Mucosa of stomach (tissue), 1 donor: ENCODE measurements at regions not wholly inside any gene's neighbourhood (a gene's known extent, or its start where the extent isn't known, plus 50 kb on each side); places are given as distances from the start of the nearest gene placed in this dataset.

Experiments
- H3K27me3 ChIP-seq: one replicate; pipeline ENCODE4 v1.7.0; 2013; ENCODE audit warnings: mild to moderate bottlenecking, low read length; ENCODE audit not compliant: control insufficient read depth, insufficient read depth
- H3K36me3 ChIP-seq: one replicate; pipeline ENCODE4 v1.7.0; 2013; ENCODE audit warnings: low read length; ENCODE audit not compliant: control insufficient read depth, insufficient read depth
- H3K4me1 ChIP-seq: one replicate; pipeline ENCODE4 v1.7.0; 2013; ENCODE audit warnings: mild to moderate bottlenecking, low read length; ENCODE audit not compliant: control insufficient read depth, insufficient read depth
- H3K4me3 ChIP-seq: one replicate; pipeline ENCODE4 v1.7.0; 2013; ENCODE audit warnings: low read length
- H3K9ac ChIP-seq: one replicate; pipeline ENCODE4 v1.7.0; 2013; ENCODE audit warnings: mild to moderate bottlenecking, low read length, moderate library complexity
- H3K9me3 ChIP-seq: one replicate; pipeline ENCODE4 v1.7.0; 2013; ENCODE audit warnings: mild to moderate bottlenecking, low read length, moderate library complexity; ENCODE audit not compliant: control insufficient read depth
- donor health status: Pancreatic carcinoma.

GRCh38 chr15:70192041-70192440, 94.3 kb upstream of the TLE3 start:
- Histone ChIP-seq H3K4me1 (peaks cover 10% of the 10 kb centered on the region), H3K27me3 (no peaks in the 10 kb centered on the region), H3K36me3 (no peaks in the 10 kb centered on the region), H3K9ac (no peak overlapping the region), H3K4me3 (no peak overlapping the region), H3K9me3 (no peaks in the 10 kb centered on the region)

GRCh38 chr15:70190965-70191364, 93.2 kb upstream of the TLE3 start:
- Histone ChIP-seq H3K4me3 (no peak overlapping the region), H3K36me3 (no peaks in the 10 kb centered on the region), H3K9me3 (no peaks in the 10 kb centered on the region), H3K9ac (no peak overlapping the region), H3K4me1 (peaks cover 6% of the 10 kb centered on the region), H3K27me3 (no peaks in the 10 kb centered on the region)

GRCh38 chr15:70189826-70190695, 92.3 kb upstream of the TLE3 start:
- H3K4me1 ChIP-seq = no peaks in the 10 kb centered on the region
- no peaks in the 10 kb centered on the region for H3K9me3 ChIP-seq
- H3K9ac ChIP-seq = no peak overlapping the region

GRCh38 chr15:70188286-70188685, 90.6 kb upstream of the TLE3 start:
- Histone ChIP-seq H3K9ac (no peak overlapping the region), H3K4me3 (no peak overlapping the region), H3K27me3 (no peaks in the 10 kb centered on the region), H3K36me3 (no peaks in the 10 kb centered on the region), H3K9me3 (no peaks in the 10 kb centered on the region), H3K4me1 (no peaks in the 10 kb centered on the region)

More at GRCh38 chr15:70189826-70190695, 92.3 kb upstream of the TLE3 start:
- Histone ChIP-seq H3K4me3 (no peak overlapping the region), H3K27me3 (no peaks in the 10 kb centered on the region), H3K36me3 (no peaks in the 10 kb centered on the region)

- Histone ChIP-seq H3K9me3 (no peaks in the 10 kb centered on the region), H3K4me1 (no peaks in the 10 kb centered on the region), H3K4me3 (no peak overlapping the region), H3K36me3 (no peaks in the 10 kb centered on the region), H3K9ac (no peak overlapping the region), H3K27me3 (no peaks in the 10 kb centered on the region)
Measured at GRCh38 chr15:70187331-70187730, 89.6 kb upstream of the TLE3 start.

- no peaks in the 10 kb centered on the region for H3K4me1 ChIP-seq
- no peaks in the 10 kb centered on the region for H3K9me3 ChIP-seq
- H3K9ac ChIP-seq = no peak overlapping the region
- no peaks in the 10 kb centered on the region for H3K27me3 ChIP-seq
- no peaks in the 10 kb centered on the region for H3K36me3 ChIP-seq
- H3K4me3 ChIP-seq = no peak overlapping the region
Measured at GRCh38 chr15:70186152-70186551, 88.4 kb upstream of the TLE3 start.

- no peaks in the 10 kb centered on the region for H3K36me3 ChIP-seq
- no peak overlapping the region for H3K9ac ChIP-seq
- H3K4me1 ChIP-seq = no peaks in the 10 kb centered on the region
- H3K9me3 ChIP-seq = no peaks in the 10 kb centered on the region
- no peaks in the 10 kb centered on the region for H3K27me3 ChIP-seq
- no peak overlapping the region for H3K4me3 ChIP-seq
Measured at GRCh38 chr15:70185251-70185711, 87.6 kb upstream of the TLE3 start.

- Histone ChIP-seq H3K27me3 (no peaks in the 10 kb centered on the region), H3K9me3 (no peaks in the 10 kb centered on the region), H3K4me3 (no peak overlapping the region), H3K4me1 (no peaks in the 10 kb centered on the region), H3K36me3 (no peaks in the 10 kb centered on the region), H3K9ac (no peak overlapping the region)
Measured at GRCh38 chr15:70182858-70183695, 85.4 kb upstream of the TLE3 start.

- H3K4me3 ChIP-seq = no peak overlapping the region
- H3K27me3 ChIP-seq = no peaks in the 10 kb centered on the region
- H3K36me3 ChIP-seq = no peaks in the 10 kb centered on the region
- H3K4me1 ChIP-seq = no peaks in the 10 kb centered on the region
- H3K9ac ChIP-seq = no peak overlapping the region
- H3K9me3 ChIP-seq = no peaks in the 10 kb centered on the region
Measured at GRCh38 chr15:70181626-70182255, 84.0 kb upstream of the TLE3 start.

- no peaks in the 10 kb centered on the region for H3K4me1 ChIP-seq
Measured at GRCh38 chr15:70180186-70180875, 82.6 kb upstream of the TLE3 start.

GRCh38 chr15:70179309-70179892, 81.7 kb upstream of the TLE3 start:
- Histone ChIP-seq H3K4me3 (no peak overlapping the region), H3K9me3 (no peaks in the 10 kb centered on the region), H3K4me1 (no peaks in the 10 kb centered on the region), H3K36me3 (no peaks in the 10 kb centered on the region), H3K9ac (no peak overlapping the region), H3K27me3 (no peaks in the 10 kb centered on the region)

More at GRCh38 chr15:70180186-70180875, 82.6 kb upstream of the TLE3 start:
- Histone ChIP-seq H3K9ac (no peak overlapping the region), H3K36me3 (no peaks in the 10 kb centered on the region), H3K27me3 (no peaks in the 10 kb centered on the region), H3K4me3 (no peak overlapping the region), H3K9me3 (no peaks in the 10 kb centered on the region)
